ENCODE measurements at regions not wholly inside any gene's neighbourhood (a gene's known extent, or its start where the extent isn't known, plus 50 kb on each side); places are given as distances from the start of the nearest gene placed in this dataset.
"Not testable (repeated sequence)": the region's sequence is repeated elsewhere in the genome, so short reads cannot be mapped to it uniquely, and the experiment has no call there.

- not testable (repeated sequence) for H3K4me2 ChIP-seq (ENCODE audit: low read length); H2AK5ac ChIP-seq (ENCODE audit: low read length); H3K36me3 ChIP-seq (ENCODE audit: control insufficient read depth in 1 of 2, insufficient read depth in 2 of 2, low read length in 2 of 2); H3K9ac ChIP-seq (ENCODE audit: low read length); H4K12ac ChIP-seq (ENCODE audit: low read depth, low read length); H3K4ac ChIP-seq (ENCODE audit: low read depth, low read length); H3K23ac ChIP-seq (ENCODE audit: low read length); H4K8ac ChIP-seq (ENCODE audit: low read depth, low read length); H3K14ac ChIP-seq (ENCODE audit: low read length); H2AFZ ChIP-seq (ENCODE audit: insufficient read depth, low read length, poor library complexity); H3K18ac ChIP-seq (ENCODE audit: low read length); H3K79me2 ChIP-seq (ENCODE audit: control insufficient read depth, insufficient read depth, low read length, poor library complexity); H3K9me3 ChIP-seq (ENCODE audit: insufficient read depth, low read depth, low read length); H3K79me1 ChIP-seq (ENCODE audit: low read length); H4K91ac ChIP-seq (ENCODE audit: low read depth, low read length); H3K27ac ChIP-seq (ENCODE audit: low read depth, low read length); H2BK5ac ChIP-seq (ENCODE audit: low read depth, low read length, poor library complexity); DNase-seq; H2BK120ac ChIP-seq (ENCODE audit: insufficient read depth, low read length, poor library complexity); H3K4me1 ChIP-seq (ENCODE audit: control insufficient read depth in 1 of 2, insufficient read depth in 2 of 2, low read length in 2 of 2); H2BK12ac ChIP-seq (ENCODE audit: low read length); H3K27me3 ChIP-seq (ENCODE audit: insufficient read depth, low read length)
- no CpG with 5 or more reads among the region's 17 CpGs for WGBS (ENCODE audit: extremely low coverage, insufficient coverage, insufficient read length)
- peak overlapping the region; percentile 23 for H3K4me3 ChIP-seq (ENCODE audit: low read depth, low read length)
Observed at GRCh38 chr12:131576734-131577133, 134.2 kb upstream of the SFSWAP start.

GRCh38 chr12:131577766-131578165 is 133.1 kb upstream of the SFSWAP start:
- H3K27ac ChIP-seq (ENCODE audit: low read depth, low read length), result no peak overlapping the region
- H3K23ac ChIP-seq (ENCODE audit: low read length), result no peak overlapping the region
- H2BK120ac ChIP-seq (ENCODE audit: insufficient read depth, low read length, poor library complexity), result no peak overlapping the region
- no peak overlapping the region for H3K14ac ChIP-seq (ENCODE audit: low read length)
- H4K12ac ChIP-seq (ENCODE audit: low read depth, low read length), result no peak overlapping the region
- no peaks in the 10 kb centered on the region for H3K36me3 ChIP-seq (ENCODE audit: control insufficient read depth in 1 of 2, insufficient read depth in 2 of 2, low read length in 2 of 2)
- no peak overlapping the region for H3K4ac ChIP-seq (ENCODE audit: low read depth, low read length)
- H3K27me3 ChIP-seq (ENCODE audit: insufficient read depth, low read length), result no peaks in the 10 kb centered on the region
- no CpG with 5 or more reads among the region's 6 CpGs for whole genome bisulfite sequencing (ENCODE audit: extremely low coverage, insufficient coverage, insufficient read length)
- no peak overlapping the region for H3K18ac ChIP-seq (ENCODE audit: low read length)
- H4K91ac ChIP-seq (ENCODE audit: low read depth, low read length), result no peak overlapping the region
- H3K9ac ChIP-seq (ENCODE audit: low read length), result no peak overlapping the region
- H2AFZ ChIP-seq (ENCODE audit: insufficient read depth, low read length, poor library complexity), result no peak overlapping the region
- no peak overlapping the region for H2BK5ac ChIP-seq (ENCODE audit: low read depth, low read length, poor library complexity)
- no peak for DNase-seq
- H4K8ac ChIP-seq (ENCODE audit: low read depth, low read length), result no peak overlapping the region
- no peaks in the 10 kb centered on the region for H3K79me1 ChIP-seq (ENCODE audit: low read length)
- H2AK5ac ChIP-seq (ENCODE audit: low read length), result no peak overlapping the region
- no peaks in the 10 kb centered on the region for H3K79me2 ChIP-seq (ENCODE audit: control insufficient read depth, insufficient read depth, low read length, poor library complexity)
- no peaks in the 10 kb centered on the region for H3K4me1 ChIP-seq (ENCODE audit: control insufficient read depth in 1 of 2, insufficient read depth in 2 of 2, low read length in 2 of 2)
- no peak overlapping the region for H2BK12ac ChIP-seq (ENCODE audit: low read length)
- peaks cover 11% of the 10 kb centered on the region for H3K9me3 ChIP-seq (ENCODE audit: insufficient read depth, low read depth, low read length)
- H3K4me3 ChIP-seq (ENCODE audit: low read depth, low read length), result no peak overlapping the region
- H3K4me2 ChIP-seq (ENCODE audit: low read length), result no peak overlapping the region

- Histone ChIP-seq H3K9ac (ENCODE audit: low read length) (no peak overlapping the region), H3K18ac (ENCODE audit: low read length) (no peak overlapping the region), H2AFZ (ENCODE audit: insufficient read depth, low read length, poor library complexity) (no peak overlapping the region), H3K36me3 (ENCODE audit: control insufficient read depth in 1 of 2, insufficient read depth in 2 of 2, low read length in 2 of 2) (no peaks in the 10 kb centered on the region), H3K9me3 (ENCODE audit: insufficient read depth, low read depth, low read length) (peaks cover 14% of the 10 kb centered on the region), H2BK12ac (ENCODE audit: low read length) (no peak overlapping the region), H3K27ac (ENCODE audit: low read depth, low read length) (no peak overlapping the region), H3K4me2 (ENCODE audit: low read length) (no peak overlapping the region), H3K23ac (ENCODE audit: low read length) (no peak overlapping the region), H3K14ac (ENCODE audit: low read length) (no peak overlapping the region), H3K79me2 (ENCODE audit: control insufficient read depth, insufficient read depth, low read length, poor library complexity) (no peaks in the 10 kb centered on the region), H3K4me1 (ENCODE audit: control insufficient read depth in 1 of 2, insufficient read depth in 2 of 2, low read length in 2 of 2) (no peaks in the 10 kb centered on the region), H4K12ac (ENCODE audit: low read depth, low read length) (no peak overlapping the region), H3K4ac (ENCODE audit: low read depth, low read length) (no peak overlapping the region), H3K27me3 (ENCODE audit: insufficient read depth, low read length) (no peaks in the 10 kb centered on the region), H4K91ac (ENCODE audit: low read depth, low read length) (no peak overlapping the region), H3K79me1 (ENCODE audit: low read length) (no peaks in the 10 kb centered on the region), H2AK5ac (ENCODE audit: low read length) (no peak overlapping the region), H2BK5ac (ENCODE audit: low read depth, low read length, poor library complexity) (no peak overlapping the region), H3K4me3 (ENCODE audit: low read depth, low read length) (no peak overlapping the region), H2BK120ac (ENCODE audit: insufficient read depth, low read length, poor library complexity) (no peak overlapping the region), H4K8ac (ENCODE audit: low read depth, low read length) (no peak overlapping the region)
- WGBS (ENCODE audit: extremely low coverage, insufficient coverage, insufficient read length), result no CpG with 5 or more reads among the region's 11 CpGs
- DNase-seq, result no peak
Observed at GRCh38 chr12:131578828-131579470, 131.9 kb upstream of the SFSWAP start.

- no peak overlapping the region for H3K9ac ChIP-seq (ENCODE audit: low read length)
- no peaks in the 10 kb centered on the region for H3K79me2 ChIP-seq (ENCODE audit: control insufficient read depth, insufficient read depth, low read length, poor library complexity)
- peaks cover 15% of the 10 kb centered on the region for H3K9me3 ChIP-seq (ENCODE audit: insufficient read depth, low read depth, low read length)
- H2BK5ac ChIP-seq (ENCODE audit: low read depth, low read length, poor library complexity), result no peak overlapping the region
- no peak overlapping the region for H3K4me2 ChIP-seq (ENCODE audit: low read length)
- peak overlapping the region; percentile 39 for H3K4me3 ChIP-seq (ENCODE audit: low read depth, low read length)
- no peak overlapping the region for H3K14ac ChIP-seq (ENCODE audit: low read length)
- no peak overlapping the region for H4K91ac ChIP-seq (ENCODE audit: low read depth, low read length)
- no peak overlapping the region for H4K8ac ChIP-seq (ENCODE audit: low read depth, low read length)
- no peak for DNase-seq
- no CpG with 5 or more reads among the region's 20 CpGs for WGBS (ENCODE audit: extremely low coverage, insufficient coverage, insufficient read length)
- H4K12ac ChIP-seq (ENCODE audit: low read depth, low read length), result no peak overlapping the region
- no peak overlapping the region for H2AFZ ChIP-seq (ENCODE audit: insufficient read depth, low read length, poor library complexity)
- no peak overlapping the region for H3K27ac ChIP-seq (ENCODE audit: low read depth, low read length)
- no peak overlapping the region for H3K4ac ChIP-seq (ENCODE audit: low read depth, low read length)
- no peak overlapping the region for H2BK12ac ChIP-seq (ENCODE audit: low read length)
- no peak overlapping the region for H2BK120ac ChIP-seq (ENCODE audit: insufficient read depth, low read length, poor library complexity)
- no peaks in the 10 kb centered on the region for H3K27me3 ChIP-seq (ENCODE audit: insufficient read depth, low read length)
- peak overlapping the region; percentile 1 for H3K23ac ChIP-seq (ENCODE audit: low read length)
- no peaks in the 10 kb centered on the region for H3K79me1 ChIP-seq (ENCODE audit: low read length)
- no peak overlapping the region for H3K18ac ChIP-seq (ENCODE audit: low read length)
- H2AK5ac ChIP-seq (ENCODE audit: low read length), result no peak overlapping the region
- H3K36me3 ChIP-seq (ENCODE audit: control insufficient read depth in 1 of 2, insufficient read depth in 2 of 2, low read length in 2 of 2), result no peaks in the 10 kb centered on the region
- H3K4me1 ChIP-seq (ENCODE audit: control insufficient read depth in 1 of 2, insufficient read depth in 2 of 2, low read length in 2 of 2), result no peaks in the 10 kb centered on the region
Observed at GRCh38 chr12:131583090-131583712, 127.7 kb upstream of the SFSWAP start.

Data from trophoblast cell (in vitro differentiated cells and primary cell).